NT2/D1 (cell line): ENCODE measurements at regions not wholly inside any gene's neighbourhood (a gene's known extent, or its start where the extent isn't known, plus 50 kb on each side); places are given as distances from the start of the nearest gene placed in this dataset.

Experiments used
- YY1 ChIP-seq: IDR thresholded peaks from 2 replicates; pipeline ENCODE4 v1.6.1; 2011; ENCODE audit not compliant: insufficient read length, insufficient read depth
- ZNF274 ChIP-seq: IDR thresholded peaks from 2 replicates; pipeline ENCODE4 v1.6.1; 2011; ENCODE audit warnings: mild to moderate bottlenecking, low read depth, low read length

- TF ChIP-seq ZNF274 (no peak), YY1 (no peak)
Observed at GRCh38 chr3:34724916-34725499, 914.3 kb upstream of the ARPP21 start.
